DOHH2 (cell line): ENCODE measurements at regions not wholly inside any gene's neighbourhood (a gene's known extent, or its start where the extent isn't known, plus 50 kb on each side); places are given as distances from the start of the nearest gene placed in this dataset.

Source experiments
- H3F3A ChIP-seq: fragments of 200-600 bp; sonication (generic), shearing (Covaris generic); 2 replicates; pipeline ENCODE4 v1.6.0; 2016; ENCODE audit warnings: antibody characterized with exemption, mild to moderate bottlenecking; ENCODE audit not compliant: control insufficient read depth, insufficient read depth
- H3K27ac ChIP-seq: fragments of 200-600 bp; sonication (generic); 2 replicates; pipeline ENCODE4 v1.5.1; 2014; ENCODE audit warnings: low read depth, mild to moderate bottlenecking, low read length, moderate library complexity
- H3K27me3 ChIP-seq: fragments of 200-600 bp; sonication (generic); 2 replicates; pipeline ENCODE4 v1.6.1; 2014; ENCODE audit warnings: mild to moderate bottlenecking, low read length, mixed read lengths; ENCODE audit not compliant: control insufficient read depth
- H3K36me3 ChIP-seq: fragments of 200-600 bp; sonication (generic); 2 replicates; pipeline ENCODE4 v1.6.1; 2014; ENCODE audit warnings: mild to moderate bottlenecking, low read length, moderate library complexity, mixed read lengths; ENCODE audit not compliant: control insufficient read depth
- H3K4me1 ChIP-seq: fragments of 200-600 bp; sonication (generic); 2 replicates; pipeline ENCODE4 v1.6.1; 2014; ENCODE audit warnings: mild to moderate bottlenecking, low read length, mixed read lengths; ENCODE audit not compliant: control insufficient read depth
- H3K4me2 ChIP-seq: fragments of 200-600 bp; sonication (generic); 2 replicates; pipeline ENCODE4 v1.6.0; 2014; ENCODE audit warnings: mild to moderate bottlenecking, low read length, moderate library complexity
- H3K4me3 ChIP-seq: fragments of 200-600 bp; sonication (generic); 2 replicates; pipeline ENCODE4 v1.5.1; 2014; ENCODE audit warnings: mild to moderate bottlenecking, low read length, mixed read lengths
- H3K79me2 ChIP-seq: fragments of 200-600 bp; sonication (generic); 2 replicates; pipeline ENCODE4 v1.6.1; 2014; ENCODE audit warnings: mild to moderate bottlenecking, low read length, mixed read lengths; ENCODE audit not compliant: control insufficient read depth
- H3K9me2 ChIP-seq: fragments of 200-600 bp; sonication (generic); replicated peaks from 2 replicates; pipeline ENCODE4 v1.6.1; 2014; ENCODE audit warnings: mild to moderate bottlenecking, low read length, mixed read lengths; ENCODE audit not compliant: control insufficient read depth
- H3K9me3 ChIP-seq: fragments of 200-600 bp; sonication (generic); 2 replicates; pipeline ENCODE4 v1.6.1; 2014; ENCODE audit warnings: antibody characterized with exemption, low read length, mixed read lengths; ENCODE audit not compliant: control insufficient read depth, insufficient read depth
- H4K20me1 ChIP-seq: fragments of 200-600 bp; sonication (generic); 2 replicates; pipeline ENCODE4 v1.6.0; 2014; ENCODE audit warnings: low read depth, mild to moderate bottlenecking, antibody characterized with exemption, low read length, moderate library complexity; ENCODE audit not compliant: control insufficient read depth, insufficient read depth
- EZH2phosphoT487 ChIP-seq: fragments of 200-600 bp; sonication (generic); IDR thresholded peaks from 2 replicates; pipeline ENCODE4 v1.6.1; 2017; ENCODE audit warnings: borderline replicate concordance, mild to moderate bottlenecking, antibody characterized with exemption, low read length, moderate library complexity, mixed read lengths
- TF ChIP-seq, protein P1 (sequence below): fragments of 200-600 bp; sonication (generic); IDR thresholded peaks from one replicate; pipeline ENCODE4 v1.5.1; 2014; ENCODE audit warnings: antibody characterized with exemption, mild to moderate bottlenecking, low read depth, low read length; ENCODE audit not compliant: poor library complexity, severe bottlenecking

GRCh38 chr7:130822642-130823041, 88.6 kb upstream of the KLF14 start:
- H3K4me2 ChIP-seq: no peak overlapping the region
- no peak overlapping the region for H3K27ac ChIP-seq

GRCh38 chr7:130823060-130823459, 89.1 kb upstream of the KLF14 start:
- Histone ChIP-seq H3K9me2 (no peaks in the 10 kb centered on the region), H3K4me2 (no peak overlapping the region), H3F3A (no peaks in the 10 kb centered on the region), H3K4me3 (no peak overlapping the region), H3K4me1 (no peaks in the 10 kb centered on the region), H3K27me3 (peaks cover 3% of the 10 kb centered on the region; the same call in 1 of the 2 replicates), H3K79me2 (no peaks in the 10 kb centered on the region), H4K20me1 (no peaks in the 10 kb centered on the region), H3K36me3 (no peaks in the 10 kb centered on the region), H3K9me3 (peaks cover 8% of the 10 kb centered on the region), H3K27ac (no peak overlapping the region)
- TF ChIP-seq, protein P1, sequence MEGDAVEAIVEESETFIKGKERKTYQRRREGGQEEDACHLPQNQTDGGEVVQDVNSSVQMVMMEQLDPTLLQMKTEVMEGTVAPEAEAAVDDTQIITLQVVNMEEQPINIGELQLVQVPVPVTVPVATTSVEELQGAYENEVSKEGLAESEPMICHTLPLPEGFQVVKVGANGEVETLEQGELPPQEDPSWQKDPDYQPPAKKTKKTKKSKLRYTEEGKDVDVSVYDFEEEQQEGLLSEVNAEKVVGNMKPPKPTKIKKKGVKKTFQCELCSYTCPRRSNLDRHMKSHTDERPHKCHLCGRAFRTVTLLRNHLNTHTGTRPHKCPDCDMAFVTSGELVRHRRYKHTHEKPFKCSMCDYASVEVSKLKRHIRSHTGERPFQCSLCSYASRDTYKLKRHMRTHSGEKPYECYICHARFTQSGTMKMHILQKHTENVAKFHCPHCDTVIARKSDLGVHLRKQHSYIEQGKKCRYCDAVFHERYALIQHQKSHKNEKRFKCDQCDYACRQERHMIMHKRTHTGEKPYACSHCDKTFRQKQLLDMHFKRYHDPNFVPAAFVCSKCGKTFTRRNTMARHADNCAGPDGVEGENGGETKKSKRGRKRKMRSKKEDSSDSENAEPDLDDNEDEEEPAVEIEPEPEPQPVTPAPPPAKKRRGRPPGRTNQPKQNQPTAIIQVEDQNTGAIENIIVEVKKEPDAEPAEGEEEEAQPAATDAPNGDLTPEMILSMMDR: no peak
- TF ChIP-seq EZH2phosphoT487: no peak

More at GRCh38 chr7:130822642-130823041, 88.6 kb upstream of the KLF14 start:
- Histone ChIP-seq H4K20me1 (no peaks in the 10 kb centered on the region), H3F3A (no peaks in the 10 kb centered on the region), H3K9me3 (peaks cover 8% of the 10 kb centered on the region), H3K4me1 (no peaks in the 10 kb centered on the region), H3K79me2 (no peaks in the 10 kb centered on the region), H3K27me3 (peaks cover 5% of the 10 kb centered on the region; the same call in 1 of the 2 replicates), H3K36me3 (no peaks in the 10 kb centered on the region), H3K4me3 (no peak overlapping the region), H3K9me2 (no peaks in the 10 kb centered on the region)
- TF ChIP-seq, protein P1: no peak
- no peak for TF ChIP-seq EZH2phosphoT487

DNA sequence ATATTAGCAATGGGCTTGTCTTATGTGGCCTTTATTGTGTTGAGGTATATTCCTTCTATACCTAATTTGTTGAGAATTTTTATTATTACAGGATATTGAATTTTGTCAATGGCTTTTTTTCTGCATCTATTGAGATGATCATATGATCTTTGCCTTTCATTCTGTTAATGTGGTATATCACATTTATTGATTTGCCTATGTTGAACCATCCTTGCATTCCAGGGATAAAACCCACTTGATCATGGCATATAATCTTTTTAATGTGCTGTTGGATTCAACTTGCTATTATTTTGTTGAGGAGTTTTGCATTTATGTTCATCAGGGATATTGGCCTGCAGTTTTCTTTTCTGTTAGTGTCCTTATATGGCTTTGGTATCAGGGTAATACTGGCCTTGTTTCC, 91.8 kb upstream of the KLF14 start:
- H3K4me2 ChIP-seq: no peak overlapping the region
- no peaks in the 10 kb centered on the region for H3K79me2 ChIP-seq
- no peaks in the 10 kb centered on the region for H3K36me3 ChIP-seq
- H3K9me3 ChIP-seq: peaks cover 8% of the 10 kb centered on the region
- H3K4me3 ChIP-seq: no peak overlapping the region
- no peaks in the 10 kb centered on the region for H3K4me1 ChIP-seq
- no peak for TF ChIP-seq EZH2phosphoT487
- TF ChIP-seq, protein P1: no peak
- no peaks in the 10 kb centered on the region for H4K20me1 ChIP-seq
- H3K9me2 ChIP-seq: no peaks in the 10 kb centered on the region
- H3K27ac ChIP-seq: no peak overlapping the region
- H3F3A ChIP-seq: no peaks in the 10 kb centered on the region
- 0 out of 2 replicates have a peak, but pooled peaks cover 2% of the 10 kb centered on the region for H3K27me3 ChIP-seq
